Left colon (tissue), 2 donors: ENCODE measurements at regions not wholly inside any gene's neighbourhood (a gene's known extent, or its start where the extent isn't known, plus 50 kb on each side); places are given as distances from the start of the nearest gene placed in this dataset.

Experiments used
- ATAC-seq: fragments of 200-7000 bp; cut with Tn5 transposase; one replicate; pipeline ENCODE4 v1.9.1; 2020; ENCODE audit warnings: mild to moderate bottlenecking, moderate library complexity
- DNase-seq, 2 donors: peaks; one replicate each; pipeline ENCODE4 v3.0.0-alpha.2; 2020
- intact Hi-C, 2 donors: fragments of 100-400 bp; cut with DNase I in 1 of 2; cut with micrococcal nuclease in 1 of 2; formaldehyde crosslinking; loops; one replicate each; pipeline versions ENCODE4 v1.11.2 to v1.14.0; 2022; cut with DNase I, micrococcal nuclease
- donor health status: DM: no; HTN: no; CAD: no.
- donor health status: DM: yes; HTN: yes; CAD: no.

GRCh38 chr9:118832371-118832770 lies 536.9 kb downstream of the BRINP1 start:
- intact Hi-C loops = no loop called here
- DNase-seq (no peak), ATAC-seq (no peak)

- ATAC-seq (no peak), DNase-seq (no peak)
- intact Hi-C loops = no loop called here
These were observed 532.3 kb downstream of the BRINP1 start for GRCh38 chr9:118836891-118837290.

- ATAC-seq = no peak
- intact Hi-C loops = no loop called here
- no peak for DNase-seq
These were observed 497.7 kb downstream of the BRINP1 start for GRCh38 chr9:118871531-118871930.

- intact Hi-C loops = no loop called here
- DNase-seq (no peak), ATAC-seq (no peak)
These were observed 486.6 kb downstream of the BRINP1 start for GRCh38 chr9:118882684-118883083.

- intact Hi-C loops = no loop called here
- DNase-seq (no peak), ATAC-seq (no peak)
These were observed 485.8 kb downstream of the BRINP1 start for GRCh38 chr9:118883411-118883810.

GRCh38 chr9:118891213-118891612 lies 478.0 kb downstream of the BRINP1 start:
- ATAC-seq = no peak
- intact Hi-C loops = no loop called here

GRCh38 chr9:118896324-118897000 lies 472.8 kb downstream of the BRINP1 start:
- DNase-seq = no peak
- intact Hi-C loops = no loop called here

More at GRCh38 chr9:118891213-118891612, 478.0 kb downstream of the BRINP1 start:
- DNase-seq = no peak

GRCh38 chr9:118918180-118918579 lies 451.1 kb downstream of the BRINP1 start:
- no peak for DNase-seq
- no peak for ATAC-seq
- intact Hi-C loops = no loop called here

More at GRCh38 chr9:118896324-118897000, 472.8 kb downstream of the BRINP1 start:
- ATAC-seq = no peak

GRCh38 chr9:118928722-118929121 lies 440.5 kb downstream of the BRINP1 start:
- DNase-seq (no peak), ATAC-seq (no peak)
- intact Hi-C loops = no loop called here

- ATAC-seq (no peak), DNase-seq (no peak)
- intact Hi-C loops = no loop called here
These were observed 439.9 kb downstream of the BRINP1 start for GRCh38 chr9:118929287-118929686.

GRCh38 chr9:118931941-118932340 lies 437.3 kb downstream of the BRINP1 start:
- intact Hi-C loops = no loop called here
- no peak for DNase-seq
- ATAC-seq = no peak

- no peak for DNase-seq
- intact Hi-C loops = no loop called here
- no peak for ATAC-seq
These were observed 430.7 kb downstream of the BRINP1 start for GRCh38 chr9:118938581-118938980.

- DNase-seq = no peak
- intact Hi-C loops = no loop called here
- ATAC-seq = no peak
These were observed 428.8 kb downstream of the BRINP1 start for GRCh38 chr9:118940473-118940872.

GRCh38 chr9:118946669-118947068 lies 422.6 kb downstream of the BRINP1 start:
- intact Hi-C loops = no loop called here
- DNase-seq (no peak), ATAC-seq (no peak)

- no peak for DNase-seq
- ATAC-seq = no peak
- intact Hi-C loops = no loop called here
These were observed 414.4 kb downstream of the BRINP1 start for GRCh38 chr9:118954857-118955256.

GRCh38 chr9:118957585-118957984 lies 411.6 kb downstream of the BRINP1 start:
- no peak for DNase-seq

GRCh38 chr9:118959366-118959765 lies 409.9 kb downstream of the BRINP1 start:
- DNase-seq = no peak
- no peak for ATAC-seq
- intact Hi-C loops = no loop called here

More at GRCh38 chr9:118957585-118957984, 411.6 kb downstream of the BRINP1 start:
- no peak for ATAC-seq
- intact Hi-C loops = no loop called here

GRCh38 chr9:118961857-118962256 lies 407.4 kb downstream of the BRINP1 start:
- DNase-seq (no peak), ATAC-seq (no peak)
- intact Hi-C loops = no loop called here

- intact Hi-C loops = no loop called here
- DNase-seq (no peak), ATAC-seq (no peak)
These were observed 406.8 kb downstream of the BRINP1 start for GRCh38 chr9:118962426-118962825.

- ATAC-seq = no peak
- intact Hi-C loops = no loop called here
- DNase-seq = no peak
These were observed 405.6 kb downstream of the BRINP1 start for GRCh38 chr9:118963674-118964073.

GRCh38 chr9:118967901-118968300 lies 401.3 kb downstream of the BRINP1 start:
- DNase-seq (no peak), ATAC-seq (no peak)
- intact Hi-C loops = no loop called here
